CD14-positive monocyte (primary cell): ENCODE measurements at regions not wholly inside any gene's neighbourhood (a gene's known extent, or its start where the extent isn't known, plus 50 kb on each side); places are given as distances from the start of the nearest gene placed in this dataset.

ENCODE experiments used
- DNase-seq, 3 donors: peaks; one replicate each; pipeline ENCODE4 v3.0.0-alpha.2; 2011 to 2022
- H2AFZ ChIP-seq: 2 replicates; pipeline ENCODE4 v1.6.0; 2012; ENCODE audit warnings: mild to moderate bottlenecking, low read depth, low read length, inconsistent platforms; ENCODE audit not compliant: insufficient read depth, poor library complexity, severe bottlenecking
- H3K27ac ChIP-seq, 2 donors: 1 replicate in 1 of 2; 2 replicates in 1 of 2; pipeline ENCODE4 v1.5.1; 2012 to 2013; ENCODE audit warnings: low read length in 2 of 2, control low read depth in 1 of 2, inconsistent platforms in 1 of 2, low read depth in 1 of 2, mild to moderate bottlenecking in 1 of 2
- H3K27me3 ChIP-seq, 2 donors: one replicate each; pipeline versions ENCODE4 v1.6.0 to v1.6.1; 2011 to 2013; ENCODE audit warnings: low read length in 2 of 2; ENCODE audit not compliant: control insufficient read depth in 2 of 2, insufficient read depth in 2 of 2
- H3K36me3 ChIP-seq, 2 donors: replicated peaks in 1 of 2; 1 replicate in 1 of 2; 2 replicates in 1 of 2; pipeline versions ENCODE4 v1.5.1 to v1.6.1; 2012 to 2013; ENCODE audit warnings: low read length in 2 of 2, control low read depth in 1 of 2, inconsistent platforms in 1 of 2, mild to moderate bottlenecking in 1 of 2; ENCODE audit not compliant: insufficient read depth in 2 of 2, control insufficient read depth in 1 of 2
- H3K4me1 ChIP-seq, 2 donors: 1 replicate in 1 of 2; 2 replicates in 1 of 2; pipeline versions ENCODE4 v1.5.1 to v1.6.1; 2012 to 2013; ENCODE audit warnings: low read length in 2 of 2, control low read depth in 1 of 2, inconsistent platforms in 1 of 2, mild to moderate bottlenecking in 1 of 2, moderate library complexity in 1 of 2; ENCODE audit not compliant: insufficient read depth in 2 of 2, control insufficient read depth in 1 of 2
- H3K4me2 ChIP-seq: replicated peaks from 2 replicates; pipeline ENCODE3; 2012; ENCODE audit warnings: low read length, moderate library complexity, mild to moderate bottlenecking; ENCODE audit not compliant: poor library complexity, severe bottlenecking; ENCODE audit errors: extremely low read depth
- H3K4me3 ChIP-seq, 3 experiments: fragments of 200-600 bp in 1 of 3; sonication (generic) in 1 of 3; replicated peaks in 1 of 3; 1 replicate in 2 of 3; 2 replicates in 1 of 3; pipeline ENCODE4 v1.5.1; 2011 to 2013; ENCODE audit warnings: low read length in 3 of 3, mild to moderate bottlenecking in 3 of 3, control low read depth in 2 of 3, low read depth in 2 of 3, inconsistent platforms in 1 of 3, moderate library complexity in 1 of 3
- H3K79me2 ChIP-seq: 2 replicates; pipeline ENCODE4 v1.6.0; 2012; ENCODE audit warnings: mild to moderate bottlenecking, control low read depth, inconsistent platforms, low read length, moderate library complexity; ENCODE audit not compliant: insufficient read depth
- H3K9ac ChIP-seq: 2 replicates; pipeline ENCODE4 v1.6.0; 2017; ENCODE audit warnings: low read length, mild to moderate bottlenecking; ENCODE audit not compliant: insufficient read depth, poor library complexity, severe bottlenecking
- H3K9me3 ChIP-seq, 2 donors: replicated peaks in 1 of 2; 1 replicate in 1 of 2; 2 replicates in 1 of 2; pipeline versions ENCODE4 v1.5.1 to v1.6.1; 2012 to 2013; ENCODE audit warnings: low read length in 2 of 2, control low read depth in 1 of 2; ENCODE audit not compliant: control insufficient read depth in 1 of 2, insufficient read depth in 1 of 2
- H4K20me1 ChIP-seq: 2 replicates; pipeline ENCODE4 v1.6.0; 2012; ENCODE audit warnings: mild to moderate bottlenecking, low read length, control low read depth, moderate library complexity; ENCODE audit not compliant: insufficient read depth
- H3K27ac Mint-ChIP-seq, 7 donors: one replicate each; pipeline ENCODE4 v1.8.0; 2020; ENCODE audit warnings: mild to moderate bottlenecking in 7 of 7, mixed read lengths in 7 of 7, moderate library complexity in 6 of 7, inconsistent platforms in 2 of 7
- H3K27me3 Mint-ChIP-seq, 3 donors: one replicate each; pipeline ENCODE4 v1.8.0; 2021 to 2022; ENCODE audit warnings: low read depth in 3 of 3, mild to moderate bottlenecking in 3 of 3, mixed read lengths in 3 of 3, moderate library complexity in 3 of 3, inconsistent platforms in 1 of 3
- H3K36me3 Mint-ChIP-seq, 2 donors: one replicate each; pipeline ENCODE4 v1.8.0; 2020; ENCODE audit warnings: mixed read lengths in 2 of 2, inconsistent platforms in 1 of 2, mild to moderate bottlenecking in 1 of 2
- H3K4me1 Mint-ChIP-seq: one replicate; pipeline ENCODE4 v1.8.0; 2020; ENCODE audit warnings: mild to moderate bottlenecking, mixed read lengths
- H3K4me3 Mint-ChIP-seq, 2 donors: one replicate each; pipeline ENCODE4 v1.8.0; 2020; ENCODE audit warnings: mild to moderate bottlenecking in 2 of 2, mixed read lengths in 2 of 2, moderate library complexity in 1 of 2
- H3K9me3 Mint-ChIP-seq, 7 donors: one replicate each; pipeline ENCODE4 v1.8.0; 2020 to 2022; ENCODE audit warnings: mixed read lengths in 7 of 7, mild to moderate bottlenecking in 6 of 7, moderate library complexity in 6 of 7, inconsistent platforms in 2 of 7
- CTCF ChIP-seq: fragments of 200-600 bp; IDR thresholded peaks from one replicate; pipeline ENCODE4 v1.8.0; 2022; ENCODE audit warnings: antibody characterized with exemption, mild to moderate bottlenecking
- whole genome bisulfite sequencing: methylation state at CpG from one replicate; pipeline ENCODE4 v1.1.5; 2013; ENCODE audit warnings: missing lambda C conversion rate; ENCODE audit not compliant: insufficient coverage; 5-methylcytosine and 5-hydroxymethylcytosine counted together
- intact Hi-C, 2 donors: fragments of 100-400 bp; cut with micrococcal nuclease; formaldehyde crosslinking; loops; one replicate each; pipeline versions ENCODE4 v1.15.0 to v1.15.1; 2023

- Mint-ChIP-seq H3K36me3 (no peaks in the 10 kb centered on the region), H3K4me3 (no peak overlapping the region)
- intact Hi-C loops: no loop called here
These were observed 724.6 kb downstream of the UTRN start for GRCh38 chr6:145009711-145010110.

GRCh38 chr6:145012039-145012662 is 723.2 kb downstream of the EPM2A start:
- peaks cover 0 to 3% (median 0%) of the 10 kb centered on the region in 3 donors for H3K27me3 Mint-ChIP-seq
- H3K4me1 Mint-ChIP-seq: peaks cover 12% of the 10 kb centered on the region
- H3K27ac Mint-ChIP-seq: no peak overlapping the region
- no peak overlapping the region for H3K4me3 Mint-ChIP-seq
- Histone ChIP-seq H3K36me3 (no peaks in the 10 kb centered on the region), H3K9me3 (no peaks in the 10 kb centered on the region), H3K27ac (no peak overlapping the region), H3K27me3 (no peaks in the 10 kb centered on the region), H3K4me2 (no peak overlapping the region), H3K4me3 (no peak overlapping the region), H3K4me1 (peaks cover 0 to 4% of the 10 kb centered on the region in 2 donors), H4K20me1 (no peaks in the 10 kb centered on the region), H3K9ac (no peak overlapping the region), H3K79me2 (no peaks in the 10 kb centered on the region), H2AFZ (no peak overlapping the region)
- no peak for DNase-seq
- intact Hi-C loops: no loop called here
- 80% methylated on average over 1 of the region's 5 CpGs for WGBS
- peaks cover 0 to 2% (median 0%) of the 10 kb centered on the region in 7 donors for H3K9me3 Mint-ChIP-seq
- no peaks in the 10 kb centered on the region for H3K36me3 Mint-ChIP-seq
- no peak for TF ChIP-seq CTCF

More at GRCh38 chr6:145009711-145010110, 724.6 kb downstream of the UTRN start:
- no peaks in the 10 kb centered on the region for H3K4me1 ChIP-seq
- H3K4me1 Mint-ChIP-seq: peaks cover 3% of the 10 kb centered on the region
- no peaks in the 10 kb centered on the region for H3K36me3 ChIP-seq
- no peak overlapping the region for H2AFZ ChIP-seq
- H3K9ac ChIP-seq: no peak overlapping the region
- peaks cover 0 to 7% (median 0%) of the 10 kb centered on the region in 3 donors for H3K27me3 Mint-ChIP-seq
- TF ChIP-seq CTCF: no peak
- peaks cover 0 to 5% (median 0%) of the 10 kb centered on the region in 7 donors for H3K9me3 Mint-ChIP-seq
- no peaks in the 10 kb centered on the region for H3K27me3 ChIP-seq
- H3K4me3 ChIP-seq: no peak overlapping the region
- no peak overlapping the region for H3K27ac ChIP-seq
- no peaks in the 10 kb centered on the region for H3K79me2 ChIP-seq
- DNase-seq: no peak
- no peaks in the 10 kb centered on the region for H4K20me1 ChIP-seq
- no peaks in the 10 kb centered on the region for H3K9me3 ChIP-seq
- H3K27ac Mint-ChIP-seq: no peak overlapping the region
- no peak overlapping the region for H3K4me2 ChIP-seq
